ENCODE measurements at regions not wholly inside any gene's neighbourhood (a gene's known extent, or its start where the extent isn't known, plus 50 kb on each side); places are given as distances from the start of the nearest gene placed in this dataset.
A peak's percentile ranks its signal among the peaks of the same experiment; 100 is the strongest.

DNA sequence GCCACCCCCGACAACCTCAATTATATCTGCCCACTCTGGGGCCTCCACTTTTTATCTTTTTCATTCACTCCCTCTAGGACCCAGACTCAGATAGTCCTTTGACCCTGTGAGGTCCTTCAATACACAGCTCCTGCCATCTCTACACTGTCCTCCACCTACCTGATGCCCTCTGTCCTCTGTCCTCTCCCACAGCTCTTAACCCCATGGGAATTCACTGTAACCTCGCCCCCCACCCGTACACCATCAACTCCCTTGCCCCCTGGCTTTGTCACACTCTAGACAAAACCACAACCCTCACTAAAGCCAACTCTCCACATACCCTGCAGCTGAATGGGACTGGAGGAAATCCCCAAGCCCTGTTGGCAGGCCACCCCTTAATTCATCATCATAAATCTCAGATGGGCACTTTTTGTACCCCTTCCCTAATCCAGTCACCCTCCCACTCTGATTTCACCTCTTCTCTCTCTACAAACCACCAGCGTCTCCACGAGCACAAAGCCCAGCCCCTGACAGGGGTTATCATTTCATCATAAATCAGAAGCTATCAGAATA is 52.3 kb upstream of the ENPP6 start:
- Histone ChIP-seq H3K27me3 (ENCODE audit: control insufficient read depth in 1 of 2, insufficient read depth in 2 of 2, low read length in 1 of 2) (no peaks in the 10 kb centered on the region), H3K36me3 (ENCODE audit: control insufficient read depth in 1 of 2, insufficient read depth in 2 of 2, low read length in 1 of 2) (no peaks in the 10 kb centered on the region), H3K4me3 (ENCODE audit: low read length in 2 of 2) (no peak overlapping the region), H3K27ac (ENCODE audit: low read depth in 1 of 2, low read length in 2 of 2) (no peak overlapping the region), H3K9me3 (ENCODE audit: control insufficient read depth, low read length) (no peaks in the 10 kb centered on the region), H3K4me1 (ENCODE audit: control insufficient read depth in 1 of 2, insufficient read depth in 2 of 2, low read length in 2 of 2) (no peaks in the 10 kb centered on the region)
- DNase-seq (no peak), ATAC-seq (ENCODE audit: low FRiP score) (no peak)
- 71 to 88% methylated on average over 5 of the region's 5 CpGs for WGBS, 2 donors
- intact Hi-C loops (cut with DNase I), result loop anchor here (5.0 to 10.0 kb wide), 2 partner anchors 202 to 205 kb away; partner anchors contain the start of gene IRF2 (in 2 of the 2)

DNA sequence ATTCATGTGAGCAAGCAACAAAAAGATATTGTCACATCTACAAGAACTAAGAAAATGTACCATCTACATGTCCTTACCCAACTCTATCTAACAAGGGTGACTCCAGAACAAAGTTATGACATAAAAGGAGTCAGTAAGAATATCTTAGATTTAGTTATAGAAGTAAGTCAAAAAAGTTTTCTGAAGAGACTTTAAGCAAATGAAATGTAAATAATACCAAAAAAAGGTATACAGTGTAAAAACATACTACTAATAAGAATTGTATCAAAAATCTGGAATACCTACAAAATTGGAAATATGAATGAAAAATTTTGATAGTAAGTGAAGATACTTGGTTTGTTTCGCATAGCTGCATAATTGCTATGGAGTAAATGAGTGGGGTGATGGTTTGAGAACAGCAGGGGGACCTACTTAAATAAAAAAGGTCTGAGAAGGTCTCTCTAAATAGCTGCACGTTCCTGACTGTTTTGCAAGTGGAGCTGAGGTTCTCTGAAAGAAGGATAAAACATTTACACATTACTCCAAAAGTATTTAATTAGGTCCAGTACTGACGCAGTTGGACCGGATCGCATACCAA is 51.0 kb upstream of the ENPP6 start:
- Histone ChIP-seq H3K4me3 (ENCODE audit: low read length in 2 of 2) (no peak overlapping the region), H3K9me3 (ENCODE audit: control insufficient read depth, low read length) (no peaks in the 10 kb centered on the region), H3K27ac (ENCODE audit: low read depth in 1 of 2, low read length in 2 of 2) (no peak overlapping the region), H3K4me1 (ENCODE audit: control insufficient read depth in 1 of 2, insufficient read depth in 2 of 2, low read length in 2 of 2) (no peaks in the 10 kb centered on the region), H3K27me3 (ENCODE audit: control insufficient read depth in 1 of 2, insufficient read depth in 2 of 2, low read length in 1 of 2) (no peaks in the 10 kb centered on the region), H3K36me3 (ENCODE audit: control insufficient read depth in 1 of 2, insufficient read depth in 2 of 2, low read length in 1 of 2) (no peaks in the 10 kb centered on the region)
- ATAC-seq (ENCODE audit: low FRiP score), result no peak
- 77 to 78% methylated on average over 5 of the region's 5 CpGs for WGBS, 2 donors
- DNase-seq, result no peak
- intact Hi-C loops (cut with DNase I), result loop anchor here (5.0 to 10.0 kb wide), 2 partner anchors 204 to 206 kb away; partner anchors contain the start of gene IRF2 (in 2 of the 2)

DNA sequence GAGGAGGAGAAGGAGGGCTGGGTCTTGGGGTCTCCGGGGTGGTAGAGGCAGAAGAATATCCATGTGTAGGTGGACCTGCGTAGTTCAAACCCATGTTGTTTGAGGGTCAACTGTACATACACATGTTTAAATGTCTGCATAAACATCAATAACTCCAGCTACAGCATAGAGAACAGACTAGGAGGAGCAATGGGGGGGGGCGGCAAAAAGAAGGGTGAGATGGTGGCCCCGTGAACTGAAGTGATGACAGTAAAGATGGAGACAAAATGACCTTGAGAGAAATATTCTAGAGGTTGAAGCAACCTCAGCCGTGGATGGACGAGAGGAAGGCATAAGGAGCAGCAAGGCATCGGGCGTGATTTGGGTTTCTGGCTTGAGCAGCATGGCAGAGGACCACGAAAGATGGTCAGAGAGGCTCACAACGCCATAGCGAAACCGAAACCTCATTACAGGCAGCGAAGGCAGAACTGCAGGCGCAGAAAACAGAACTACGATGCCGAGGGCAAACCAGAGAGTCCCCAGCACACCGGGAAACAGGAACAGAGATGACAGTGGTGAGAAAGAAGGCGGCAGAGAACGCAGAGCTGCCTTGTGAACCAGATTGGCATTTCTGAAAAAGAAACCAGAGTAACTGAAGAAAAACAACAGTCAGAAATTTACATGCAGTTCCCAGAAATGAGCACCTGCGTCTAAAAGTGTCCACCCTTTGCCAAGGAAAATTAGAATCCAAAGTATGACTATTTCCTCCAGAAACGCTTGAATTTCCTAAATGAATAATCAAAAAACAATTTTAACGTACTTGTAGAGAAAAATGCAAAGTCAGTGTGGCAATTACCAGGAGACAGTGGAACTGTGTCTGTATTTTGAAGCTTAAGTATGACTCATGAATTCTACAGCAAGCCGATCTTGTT is 50.3 kb upstream of the ENPP6 start:
- 49 to 67% methylated on average over 23 of the region's 23 CpGs for WGBS, 2 donors
- DNase-seq, result peak in 1 of 2 donors; percentile 78
- Histone ChIP-seq H3K9me3 (ENCODE audit: control insufficient read depth, low read length) (no peaks in the 10 kb centered on the region), H3K27ac (ENCODE audit: low read depth in 1 of 2, low read length in 2 of 2) (peak overlapping the region in 1 of 2 donors; percentile 70), H3K4me3 (ENCODE audit: low read length in 2 of 2) (peak overlapping the region in 1 of 2 donors; percentile 12), H3K36me3 (ENCODE audit: control insufficient read depth in 1 of 2, insufficient read depth in 2 of 2, low read length in 1 of 2) (no peaks in the 10 kb centered on the region), H3K27me3 (ENCODE audit: control insufficient read depth in 1 of 2, insufficient read depth in 2 of 2, low read length in 1 of 2) (no peaks in the 10 kb centered on the region), H3K4me1 (ENCODE audit: control insufficient read depth in 1 of 2, insufficient read depth in 2 of 2, low read length in 2 of 2) (no peaks in the 10 kb centered on the region)
- intact Hi-C loops (cut with DNase I), result loop anchor here (5.0 to 10.0 kb wide), 2 partner anchors 204 to 207 kb away; partner anchors contain the start of gene IRF2 (in 2 of the 2)
- peak; percentile 62 for ATAC-seq (ENCODE audit: low FRiP score)

Data from aorta (tissue), 5 donors.